ENCODE measurements at regions not wholly inside any gene's neighbourhood (a gene's known extent, or its start where the extent isn't known, plus 50 kb on each side); places are given as distances from the start of the nearest gene placed in this dataset. TPM values are rescaled to one million over a fixed set of nuclear protein-coding genes. Genes with fewer than 3 reads are reported as not detected.

- no peaks in the 10 kb centered on the region for H3K36me3 ChIP-seq (replicated peaks in 1 of 2; ENCODE audit: insufficient read depth in 1 of 2, low read depth in 2 of 2)
- peak; percentile 78 to 94 (median 86) for DNase-seq
- peaks cover 79% of the 10 kb centered on the region for H3K4me1 ChIP-seq
- WGBS, 2 donors: 14 to 16% methylated on average over 5 of the region's 5 CpGs
- intact Hi-C loops (cut with DNase I): no loop called here
- ATAC-seq: peak; percentile 81
- H3K27ac ChIP-seq: peak overlapping the region; percentile 12 to 80 (median 71)
- no peaks in the 10 kb centered on the region for H3K27me3 ChIP-seq
- no peaks in the 10 kb centered on the region for H3K9me3 ChIP-seq
- no peak overlapping the region for H3K4me3 ChIP-seq
- TF ChIP-seq POLR2A (IDR thresholded peaks at IDR 0.05) (peak in 2 of 3 donors; percentile 44 to 58), CTCF (IDR thresholded peaks at IDR 0.05) (no peak)
Measured at GRCh38 chr1:116321766-116322175, 51.3 kb upstream of the ATP1A1 start.

- WGBS, 2 donors: 23 to 24% methylated on average over 3 of the region's 3 CpGs
- no peaks in the 10 kb centered on the region for H3K27me3 ChIP-seq
- DNase-seq (peak in 1 of 4 donors; percentile 64), ATAC-seq (peak; percentile 64)
- H3K4me1 ChIP-seq: peaks cover 77% of the 10 kb centered on the region
- H3K27ac ChIP-seq: peak overlapping the region; percentile 13 to 80 (median 71)
- H3K4me3 ChIP-seq: no peak overlapping the region
- H3K9me3 ChIP-seq: no peaks in the 10 kb centered on the region
- intact Hi-C loops (cut with DNase I): no loop called here
- no peak for TF ChIP-seq CTCF (IDR thresholded peaks at IDR 0.05)
- TF ChIP-seq POLR2A (IDR thresholded peaks at IDR 0.05): no peak
- no peaks in the 10 kb centered on the region for H3K36me3 ChIP-seq (replicated peaks in 1 of 2; ENCODE audit: insufficient read depth in 1 of 2, low read depth in 2 of 2)
Measured at GRCh38 chr1:116322752-116323405, 50.2 kb upstream of the ATP1A1 start.

Small RNA genes in the stretch of these regions (small RNA-seq; reads per million reads assigned to genes)
- gene RF00012: not detected
